D721Med (cell line): ENCODE measurements at regions not wholly inside any gene's neighbourhood (a gene's known extent, or its start where the extent isn't known, plus 50 kb on each side); places are given as distances from the start of the nearest gene placed in this dataset.

Source experiments
- DNase-seq: peaks from one replicate; pipeline ENCODE4 v3.0.0; 2011; ENCODE audit warnings: low spot score; ENCODE audit not compliant: insufficient read length
- FAIRE-seq: peaks from 2 replicates; lab custom pipeline; 2011; peaks lifted over from hg19 to GRCh38; lab: Jason Lieb, UNC
- CTCF ChIP-seq: IDR thresholded peaks from 2 replicates; pipeline ENCODE4 v1.5.1; 2012; ENCODE audit warnings: mild to moderate bottlenecking, control low read depth; ENCODE audit not compliant: insufficient read depth; ENCODE audit errors: missing control alignments

DNA sequence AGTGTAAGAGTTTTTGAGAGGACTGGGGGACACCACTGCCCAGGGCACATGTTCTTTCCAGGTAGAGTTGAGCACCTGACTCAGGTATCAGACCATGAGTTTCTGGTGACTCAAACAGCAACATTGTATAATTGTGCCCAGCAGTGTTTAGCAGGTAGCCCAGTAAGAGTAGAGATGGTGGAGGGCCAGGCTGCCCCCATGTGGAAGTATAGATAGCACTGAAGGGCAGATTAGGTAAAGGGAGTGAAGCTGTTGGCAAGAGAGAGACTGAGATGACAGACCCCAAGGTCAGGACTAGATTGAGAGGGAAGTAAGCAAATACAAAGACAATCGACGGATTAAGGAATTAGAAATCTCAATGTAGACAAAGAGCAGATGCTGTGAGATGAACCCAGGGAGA, 74.6 kb downstream of the TRIM42 start:
- DNase-seq (no peak), FAIRE-seq (no peak)
- TF ChIP-seq CTCF, result no peak

DNA sequence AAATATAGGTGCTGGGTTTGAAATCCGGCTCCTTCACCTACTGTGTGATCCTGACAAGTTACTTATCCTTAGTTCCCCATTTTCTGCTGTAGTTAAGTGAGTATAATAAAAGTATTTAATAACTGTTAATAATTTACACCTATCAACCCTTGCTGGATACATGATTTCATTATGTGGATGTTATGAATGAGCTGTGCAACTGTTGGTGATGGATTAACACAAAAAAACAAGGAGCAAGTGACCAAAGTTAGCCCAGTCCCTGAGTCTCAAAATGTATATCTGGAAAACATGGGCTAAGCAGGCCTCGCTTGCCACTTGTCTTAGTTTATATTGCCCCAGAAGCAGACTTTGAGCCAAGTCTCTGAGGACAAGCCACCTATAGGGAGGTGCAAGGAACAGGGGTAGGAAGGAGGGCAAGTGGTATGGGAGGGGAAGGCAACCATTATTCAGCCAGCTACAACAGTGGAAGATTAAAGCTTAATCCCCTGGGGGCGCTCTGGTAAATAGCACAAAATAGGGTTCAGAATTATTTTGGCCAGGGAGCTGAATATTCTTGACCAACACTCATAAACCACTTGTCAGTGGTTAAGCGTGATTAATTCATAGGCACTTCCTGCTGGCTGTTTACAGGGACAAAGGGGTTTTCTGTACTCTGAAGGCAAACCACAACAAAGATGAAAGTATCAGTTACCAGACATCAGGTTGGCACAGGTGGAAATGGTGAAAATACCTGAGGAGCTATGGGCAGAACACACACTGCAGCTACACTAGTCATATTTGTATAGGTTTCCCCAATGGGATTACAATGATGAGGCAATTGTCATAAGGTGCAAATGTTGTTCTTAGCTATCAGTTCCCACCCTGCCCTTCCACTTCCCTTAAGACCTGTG, 76.2 kb downstream of the TRIM42 start:
- no peak for TF ChIP-seq CTCF
- FAIRE-seq (no peak), DNase-seq (no peak)

DNA sequence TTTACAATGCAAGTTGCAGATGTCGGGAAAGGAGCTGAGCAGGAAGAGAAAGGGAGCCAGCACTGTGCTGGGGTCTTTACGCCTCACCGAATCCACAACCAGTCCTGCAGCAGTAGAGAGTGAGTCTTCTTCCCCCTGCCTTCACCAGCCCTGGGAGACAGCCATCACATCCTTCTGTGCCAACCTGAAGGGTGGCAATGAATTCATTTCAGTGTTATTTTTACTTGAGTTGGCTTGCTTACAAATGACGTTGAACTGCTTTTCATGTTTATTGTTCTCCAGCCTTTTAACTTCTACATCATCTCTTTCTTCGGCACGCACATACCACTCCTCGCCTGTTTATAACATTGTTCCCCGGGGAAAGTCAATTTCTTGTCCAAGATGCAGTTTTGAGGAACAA, 77.1 kb downstream of the TRIM42 start:
- no peak for TF ChIP-seq CTCF
- no peak for FAIRE-seq
- no peak for DNase-seq

- no peak for DNase-seq
- FAIRE-seq, result no peak
- no peak for TF ChIP-seq CTCF
Observed at GRCh38 chr3:140756240-140757016, 78.6 kb downstream of the TRIM42 start.

GRCh38 chr3:140758791-140759444, 81.1 kb downstream of the TRIM42 start:
- no peak for FAIRE-seq
- no peak for TF ChIP-seq CTCF
- DNase-seq, result no peak

DNA sequence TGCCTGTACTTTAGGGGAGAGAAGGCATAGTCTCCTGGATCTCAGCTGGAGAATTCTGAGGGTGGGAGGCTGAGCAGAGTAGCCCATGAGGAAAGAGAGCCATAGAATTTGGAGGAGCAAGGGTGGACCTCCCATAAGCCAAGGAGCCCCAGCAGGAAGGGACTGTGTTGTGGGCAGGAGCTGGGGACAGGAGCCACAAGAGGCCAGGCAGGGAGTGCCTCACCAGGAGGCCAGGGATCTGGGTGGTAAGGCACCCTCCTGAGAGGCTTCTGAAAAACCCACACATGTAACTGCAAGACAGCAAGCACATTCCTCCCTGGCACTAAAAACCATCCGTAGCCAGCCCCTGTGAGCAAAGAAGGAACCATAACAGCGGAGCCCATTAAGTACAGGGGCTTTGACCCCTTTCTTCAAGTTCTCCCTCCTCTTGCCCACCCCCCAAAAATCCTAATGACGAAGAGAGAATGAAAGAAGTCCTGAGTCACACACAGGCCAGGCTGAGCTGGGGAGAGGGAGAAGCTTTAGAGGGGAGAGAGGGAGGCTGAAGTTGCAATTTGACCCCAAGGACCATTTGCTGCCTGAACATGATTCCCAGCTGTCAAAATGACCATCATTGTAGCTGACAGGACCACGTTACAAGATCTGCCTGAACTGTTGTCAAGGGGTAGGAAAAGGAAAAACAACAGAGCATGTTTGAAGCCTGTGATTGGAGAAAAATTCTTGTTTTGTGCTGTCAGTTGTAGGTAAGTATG, 82.6 kb downstream of the TRIM42 start:
- FAIRE-seq, result no peak
- no peak for TF ChIP-seq CTCF
- DNase-seq, result no peak
